Astrocyte (in vitro differentiated cells and primary cell): ENCODE measurements at regions not wholly inside any gene's neighbourhood (a gene's known extent, or its start where the extent isn't known, plus 50 kb on each side); places are given as distances from the start of the nearest gene placed in this dataset.

Experiments used
- CTCF ChIP-seq: IDR thresholded peaks from 2 replicates; pipeline ENCODE4 v1.5.1; 2011; ENCODE audit warnings: low read depth, mild to moderate bottlenecking, inconsistent platforms, low read length, moderate library complexity; ENCODE audit not compliant: insufficient read depth
- EZH2 ChIP-seq: IDR thresholded peaks from 2 replicates; pipeline ENCODE4 v1.6.1; 2012; ENCODE audit warnings: mild to moderate bottlenecking, low read length, inconsistent platforms; ENCODE audit not compliant: insufficient read depth

- TF ChIP-seq CTCF (no peak), EZH2 (no peak)
These were observed 336.9 kb downstream of the ZNF674 start for GRCh38 chrX:46208225-46208854.
